HG03159 (cell line): ENCODE measurements at regions not wholly inside any gene's neighbourhood (a gene's known extent, or its start where the extent isn't known, plus 50 kb on each side); places are given as distances from the start of the nearest gene placed in this dataset.
"Not testable (repeated sequence)": the region's sequence is repeated elsewhere in the genome, so short reads cannot be mapped to it uniquely, and the experiment has no call there.

Experiments
- ATAC-seq: cut with Tn5 transposase; IDR thresholded peaks from one replicate; pipeline ENCODE4 v1.9.1; 2021; ENCODE audit warnings: mild to moderate bottlenecking, moderate library complexity; ENCODE audit not compliant: unreplicated experiment

- no peak for ATAC-seq
Measured at GRCh38 chr3:21036888-21037287, 714.1 kb downstream of the ZNF385D start.

- no peak for ATAC-seq
Measured at GRCh38 chr3:21028412-21028811, 722.6 kb downstream of the ZNF385D start.

- ATAC-seq: no peak
Measured at GRCh38 chr3:21024563-21024962, 726.4 kb downstream of the ZNF385D start.

GRCh38 chr3:21020681-21021080 lies 730.3 kb downstream of the ZNF385D start:
- no peak for ATAC-seq

- ATAC-seq: no peak
Measured at GRCh38 chr3:21020043-21020442, 731.0 kb downstream of the ZNF385D start.

- ATAC-seq: no peak
Measured at GRCh38 chr3:21017115-21017852, 733.7 kb downstream of the ZNF385D start.

- no peak for ATAC-seq
Measured at GRCh38 chr3:21013566-21013965, 737.4 kb downstream of the ZNF385D start.

GRCh38 chr3:20999661-21000060 lies 751.3 kb downstream of the ZNF385D start:
- no peak for ATAC-seq

- ATAC-seq: no peak
Measured at GRCh38 chr3:20997183-20997582, 753.8 kb downstream of the ZNF385D start.

- no peak for ATAC-seq
Measured at GRCh38 chr3:20990896-20991295, 760.1 kb downstream of the ZNF385D start.

GRCh38 chr3:20989653-20990052 lies 761.4 kb downstream of the ZNF385D start:
- ATAC-seq: not testable (repeated sequence)

- no peak for ATAC-seq
Measured at GRCh38 chr3:20984594-20985205, 766.3 kb downstream of the ZNF385D start.

- no peak for ATAC-seq
Measured at GRCh38 chr3:20975188-20975651, 775.8 kb downstream of the ZNF385D start.

- no peak for ATAC-seq
Measured at GRCh38 chr3:20974396-20974795, 776.6 kb downstream of the ZNF385D start.

- ATAC-seq: not testable (repeated sequence)
Measured at GRCh38 chr3:20970807-20971206, 780.2 kb downstream of the ZNF385D start.

- ATAC-seq: not testable (repeated sequence)
Measured at GRCh38 chr3:20967485-20967884, 781.5 kb upstream of the SGO1 start.

GRCh38 chr3:20958161-20958560 lies 772.2 kb upstream of the SGO1 start:
- ATAC-seq: no peak

- ATAC-seq: no peak
Measured at GRCh38 chr3:20945892-20946291, 759.9 kb upstream of the SGO1 start.

- no peak for ATAC-seq
Measured at GRCh38 chr3:20935791-20936190, 749.8 kb upstream of the SGO1 start.

GRCh38 chr3:20931834-20932233 lies 745.8 kb upstream of the SGO1 start:
- ATAC-seq: no peak

GRCh38 chr3:20930034-20930433 lies 744.0 kb upstream of the SGO1 start:
- no peak for ATAC-seq

GRCh38 chr3:20924646-20925385 lies 738.8 kb upstream of the SGO1 start:
- no peak for ATAC-seq
